ENCODE measurements at regions not wholly inside any gene's neighbourhood (a gene's known extent, or its start where the extent isn't known, plus 50 kb on each side); places are given as distances from the start of the nearest gene placed in this dataset.

DNA sequence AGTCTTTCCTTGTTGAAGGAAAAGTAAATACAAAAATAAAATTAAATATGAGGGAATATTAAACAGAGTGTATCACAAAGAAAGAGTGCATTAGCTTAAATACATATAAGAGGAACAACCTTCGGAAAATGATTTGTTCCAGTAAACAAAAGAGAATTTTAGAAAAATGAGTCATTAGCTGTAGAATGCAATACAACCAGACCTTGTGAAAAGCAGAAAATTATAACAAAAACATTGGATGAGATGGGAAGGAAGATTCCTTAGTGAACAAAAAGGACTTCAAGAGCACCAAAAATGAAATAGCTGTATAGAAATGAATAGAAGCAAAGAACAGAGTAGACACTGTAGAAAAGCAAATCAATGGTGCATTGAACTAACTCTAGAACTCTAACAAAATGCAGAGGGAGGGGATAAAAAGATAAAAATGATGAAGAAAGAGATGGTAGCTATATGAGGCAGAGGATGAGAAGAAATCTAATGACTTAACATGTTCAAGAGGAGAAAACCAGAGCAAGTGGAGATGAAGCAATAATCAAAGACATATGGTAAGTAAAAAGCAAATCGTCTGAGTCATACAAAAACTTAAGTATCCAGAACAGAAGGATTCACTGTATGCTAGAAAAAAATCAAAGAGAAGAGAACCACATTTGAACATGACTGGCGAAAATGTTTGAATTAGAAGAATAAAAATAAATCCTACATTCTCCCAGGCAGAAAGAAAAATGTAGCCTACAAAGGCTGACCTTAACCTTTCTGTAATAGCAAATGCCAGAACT is 190.5 kb downstream of the TMEM26 start (continued):
- TF ChIP-seq, protein P1, sequence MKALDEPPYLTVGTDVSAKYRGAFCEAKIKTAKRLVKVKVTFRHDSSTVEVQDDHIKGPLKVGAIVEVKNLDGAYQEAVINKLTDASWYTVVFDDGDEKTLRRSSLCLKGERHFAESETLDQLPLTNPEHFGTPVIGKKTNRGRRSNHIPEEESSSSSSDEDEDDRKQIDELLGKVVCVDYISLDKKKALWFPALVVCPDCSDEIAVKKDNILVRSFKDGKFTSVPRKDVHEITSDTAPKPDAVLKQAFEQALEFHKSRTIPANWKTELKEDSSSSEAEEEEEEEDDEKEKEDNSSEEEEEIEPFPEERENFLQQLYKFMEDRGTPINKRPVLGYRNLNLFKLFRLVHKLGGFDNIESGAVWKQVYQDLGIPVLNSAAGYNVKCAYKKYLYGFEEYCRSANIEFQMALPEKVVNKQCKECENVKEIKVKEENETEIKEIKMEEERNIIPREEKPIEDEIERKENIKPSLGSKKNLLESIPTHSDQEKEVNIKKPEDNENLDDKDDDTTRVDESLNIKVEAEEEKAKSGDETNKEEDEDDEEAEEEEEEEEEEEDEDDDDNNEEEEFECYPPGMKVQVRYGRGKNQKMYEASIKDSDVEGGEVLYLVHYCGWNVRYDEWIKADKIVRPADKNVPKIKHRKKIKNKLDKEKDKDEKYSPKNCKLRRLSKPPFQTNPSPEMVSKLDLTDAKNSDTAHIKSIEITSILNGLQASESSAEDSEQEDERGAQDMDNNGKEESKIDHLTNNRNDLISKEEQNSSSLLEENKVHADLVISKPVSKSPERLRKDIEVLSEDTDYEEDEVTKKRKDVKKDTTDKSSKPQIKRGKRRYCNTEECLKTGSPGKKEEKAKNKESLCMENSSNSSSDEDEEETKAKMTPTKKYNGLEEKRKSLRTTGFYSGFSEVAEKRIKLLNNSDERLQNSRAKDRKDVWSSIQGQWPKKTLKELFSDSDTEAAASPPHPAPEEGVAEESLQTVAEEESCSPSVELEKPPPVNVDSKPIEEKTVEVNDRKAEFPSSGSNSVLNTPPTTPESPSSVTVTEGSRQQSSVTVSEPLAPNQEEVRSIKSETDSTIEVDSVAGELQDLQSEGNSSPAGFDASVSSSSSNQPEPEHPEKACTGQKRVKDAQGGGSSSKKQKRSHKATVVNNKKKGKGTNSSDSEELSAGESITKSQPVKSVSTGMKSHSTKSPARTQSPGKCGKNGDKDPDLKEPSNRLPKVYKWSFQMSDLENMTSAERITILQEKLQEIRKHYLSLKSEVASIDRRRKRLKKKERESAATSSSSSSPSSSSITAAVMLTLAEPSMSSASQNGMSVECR (CRISPR knock-in tag; IDR thresholded peaks at IDR 0.05; ENCODE audit: borderline replicate concordance) = no peak
- TF ChIP-seq ZNF219 (CRISPR knock-in tag; IDR thresholded peaks at IDR 0.05; ENCODE audit: borderline replicate concordance) = no peak
- no peak for TF ChIP-seq ZNF396 (CRISPR knock-in tag; IDR thresholded peaks at IDR 0.05; ENCODE audit: borderline replicate concordance)
- no peak for TF ChIP-seq NFATC4 (CRISPR knock-in tag; IDR thresholded peaks at IDR 0.05)
- TF ChIP-seq, protein P2, sequence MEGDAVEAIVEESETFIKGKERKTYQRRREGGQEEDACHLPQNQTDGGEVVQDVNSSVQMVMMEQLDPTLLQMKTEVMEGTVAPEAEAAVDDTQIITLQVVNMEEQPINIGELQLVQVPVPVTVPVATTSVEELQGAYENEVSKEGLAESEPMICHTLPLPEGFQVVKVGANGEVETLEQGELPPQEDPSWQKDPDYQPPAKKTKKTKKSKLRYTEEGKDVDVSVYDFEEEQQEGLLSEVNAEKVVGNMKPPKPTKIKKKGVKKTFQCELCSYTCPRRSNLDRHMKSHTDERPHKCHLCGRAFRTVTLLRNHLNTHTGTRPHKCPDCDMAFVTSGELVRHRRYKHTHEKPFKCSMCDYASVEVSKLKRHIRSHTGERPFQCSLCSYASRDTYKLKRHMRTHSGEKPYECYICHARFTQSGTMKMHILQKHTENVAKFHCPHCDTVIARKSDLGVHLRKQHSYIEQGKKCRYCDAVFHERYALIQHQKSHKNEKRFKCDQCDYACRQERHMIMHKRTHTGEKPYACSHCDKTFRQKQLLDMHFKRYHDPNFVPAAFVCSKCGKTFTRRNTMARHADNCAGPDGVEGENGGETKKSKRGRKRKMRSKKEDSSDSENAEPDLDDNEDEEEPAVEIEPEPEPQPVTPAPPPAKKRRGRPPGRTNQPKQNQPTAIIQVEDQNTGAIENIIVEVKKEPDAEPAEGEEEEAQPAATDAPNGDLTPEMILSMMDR (IDR thresholded peaks at IDR 0.05) = no peak
- TF ChIP-seq CREB1 (CRISPR knock-in tag; IDR thresholded peaks at IDR 0.05) = no peak
- TF ChIP-seq, protein P3, sequence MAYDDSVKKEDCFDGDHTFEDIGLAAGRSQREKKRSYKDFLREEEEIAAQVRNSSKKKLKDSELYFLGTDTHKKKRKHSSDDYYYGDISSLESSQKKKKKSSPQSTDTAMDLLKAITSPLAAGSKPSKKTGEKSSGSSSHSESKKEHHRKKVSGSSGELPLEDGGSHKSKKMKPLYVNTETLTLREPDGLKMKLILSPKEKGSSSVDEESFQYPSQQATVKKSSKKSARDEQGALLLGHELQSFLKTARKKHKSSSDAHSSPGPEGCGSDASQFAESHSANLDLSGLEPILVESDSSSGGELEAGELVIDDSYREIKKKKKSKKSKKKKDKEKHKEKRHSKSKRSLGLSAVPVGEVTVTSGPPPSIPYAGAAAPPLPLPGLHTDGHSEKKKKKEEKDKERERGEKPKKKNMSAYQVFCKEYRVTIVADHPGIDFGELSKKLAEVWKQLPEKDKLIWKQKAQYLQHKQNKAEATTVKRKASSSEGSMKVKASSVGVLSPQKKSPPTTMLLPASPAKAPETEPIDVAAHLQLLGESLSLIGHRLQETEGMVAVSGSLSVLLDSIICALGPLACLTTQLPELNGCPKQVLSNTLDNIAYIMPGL (CRISPR knock-in tag; IDR thresholded peaks at IDR 0.05) = no peak
- TF ChIP-seq, protein P4, sequence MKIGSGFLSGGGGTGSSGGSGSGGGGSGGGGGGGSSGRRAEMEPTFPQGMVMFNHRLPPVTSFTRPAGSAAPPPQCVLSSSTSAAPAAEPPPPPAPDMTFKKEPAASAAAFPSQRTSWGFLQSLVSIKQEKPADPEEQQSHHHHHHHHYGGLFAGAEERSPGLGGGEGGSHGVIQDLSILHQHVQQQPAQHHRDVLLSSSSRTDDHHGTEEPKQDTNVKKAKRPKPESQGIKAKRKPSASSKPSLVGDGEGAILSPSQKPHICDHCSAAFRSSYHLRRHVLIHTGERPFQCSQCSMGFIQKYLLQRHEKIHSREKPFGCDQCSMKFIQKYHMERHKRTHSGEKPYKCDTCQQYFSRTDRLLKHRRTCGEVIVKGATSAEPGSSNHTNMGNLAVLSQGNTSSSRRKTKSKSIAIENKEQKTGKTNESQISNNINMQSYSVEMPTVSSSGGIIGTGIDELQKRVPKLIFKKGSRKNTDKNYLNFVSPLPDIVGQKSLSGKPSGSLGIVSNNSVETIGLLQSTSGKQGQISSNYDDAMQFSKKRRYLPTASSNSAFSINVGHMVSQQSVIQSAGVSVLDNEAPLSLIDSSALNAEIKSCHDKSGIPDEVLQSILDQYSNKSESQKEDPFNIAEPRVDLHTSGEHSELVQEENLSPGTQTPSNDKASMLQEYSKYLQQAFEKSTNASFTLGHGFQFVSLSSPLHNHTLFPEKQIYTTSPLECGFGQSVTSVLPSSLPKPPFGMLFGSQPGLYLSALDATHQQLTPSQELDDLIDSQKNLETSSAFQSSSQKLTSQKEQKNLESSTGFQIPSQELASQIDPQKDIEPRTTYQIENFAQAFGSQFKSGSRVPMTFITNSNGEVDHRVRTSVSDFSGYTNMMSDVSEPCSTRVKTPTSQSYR (CRISPR knock-in tag; IDR thresholded peaks at IDR 0.05) = no peak
- no peak for TF ChIP-seq HMGA2 (CRISPR knock-in tag; IDR thresholded peaks at IDR 0.05)
- no peak for TF ChIP-seq ATF1 (CRISPR knock-in tag; IDR thresholded peaks at IDR 0.05)

DNA sequence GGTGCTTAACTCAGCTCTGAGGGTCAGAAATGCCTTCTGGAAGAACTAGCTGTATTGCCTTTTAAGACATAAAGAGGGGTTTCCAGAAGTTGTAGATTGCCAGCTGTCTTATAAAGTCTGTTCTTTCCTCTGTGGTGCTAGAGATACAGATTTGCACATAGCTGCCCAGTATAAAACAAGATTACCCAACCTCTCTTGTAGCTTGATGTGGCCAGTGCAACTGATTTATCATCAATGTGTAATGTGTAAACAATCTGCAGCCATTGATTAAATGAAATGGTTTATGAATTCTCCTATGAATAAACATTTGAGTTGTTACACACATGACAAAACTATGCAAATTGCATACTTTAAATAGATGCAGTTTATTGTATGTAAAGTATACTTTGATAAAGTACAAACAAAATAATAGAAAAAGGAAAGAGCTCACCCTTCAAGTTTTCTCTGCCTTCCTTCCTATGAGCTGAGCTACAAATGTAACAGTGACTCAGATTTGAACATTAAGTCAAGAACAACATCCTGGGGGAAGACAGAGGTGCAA is 195.2 kb downstream of the TMEM26 start:
- Mint-ChIP-seq H3K4me1 (no peaks in the 10 kb centered on the region), H3K27me3 (ENCODE audit: low read depth) (no peaks in the 10 kb centered on the region), H3K9me3 (peaks cover 32% of the 10 kb centered on the region), H3K36me3 (peaks cover 5% of the 10 kb centered on the region; the same call in 1 of the 2 replicates), H3K27ac (no peak overlapping the region), H3K4me3 (no peak overlapping the region)
- ATAC-seq (no peak), DNase-seq (ENCODE audit: low spot score) (no peak)
- ChIA-PET CTCF (no interaction called here), POLR2A (no interaction called here)
- TF ChIP-seq RORB (CRISPR knock-in tag; IDR thresholded peaks at IDR 0.05) (no peak), JAZF1 (CRISPR knock-in tag; IDR thresholded peaks at IDR 0.05) (no peak), ZNF423 (CRISPR knock-in tag; IDR thresholded peaks at IDR 0.05) (no peak), ZNF317 (CRISPR knock-in tag; IDR thresholded peaks at IDR 0.05; ENCODE audit: borderline replicate concordance, low read depth) (no peak)
- TF ChIP-seq, protein P5, sequence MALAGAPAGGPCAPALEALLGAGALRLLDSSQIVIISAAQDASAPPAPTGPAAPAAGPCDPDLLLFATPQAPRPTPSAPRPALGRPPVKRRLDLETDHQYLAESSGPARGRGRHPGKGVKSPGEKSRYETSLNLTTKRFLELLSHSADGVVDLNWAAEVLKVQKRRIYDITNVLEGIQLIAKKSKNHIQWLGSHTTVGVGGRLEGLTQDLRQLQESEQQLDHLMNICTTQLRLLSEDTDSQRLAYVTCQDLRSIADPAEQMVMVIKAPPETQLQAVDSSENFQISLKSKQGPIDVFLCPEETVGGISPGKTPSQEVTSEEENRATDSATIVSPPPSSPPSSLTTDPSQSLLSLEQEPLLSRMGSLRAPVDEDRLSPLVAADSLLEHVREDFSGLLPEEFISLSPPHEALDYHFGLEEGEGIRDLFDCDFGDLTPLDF (CRISPR knock-in tag; IDR thresholded peaks at IDR 0.05) = no peak
- TF ChIP-seq, protein P6, sequence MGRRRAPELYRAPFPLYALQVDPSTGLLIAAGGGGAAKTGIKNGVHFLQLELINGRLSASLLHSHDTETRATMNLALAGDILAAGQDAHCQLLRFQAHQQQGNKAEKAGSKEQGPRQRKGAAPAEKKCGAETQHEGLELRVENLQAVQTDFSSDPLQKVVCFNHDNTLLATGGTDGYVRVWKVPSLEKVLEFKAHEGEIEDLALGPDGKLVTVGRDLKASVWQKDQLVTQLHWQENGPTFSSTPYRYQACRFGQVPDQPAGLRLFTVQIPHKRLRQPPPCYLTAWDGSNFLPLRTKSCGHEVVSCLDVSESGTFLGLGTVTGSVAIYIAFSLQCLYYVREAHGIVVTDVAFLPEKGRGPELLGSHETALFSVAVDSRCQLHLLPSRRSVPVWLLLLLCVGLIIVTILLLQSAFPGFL (CRISPR knock-in tag; IDR thresholded peaks at IDR 0.05; ENCODE audit: borderline replicate concordance) = no peak
- TF ChIP-seq, protein P7, sequence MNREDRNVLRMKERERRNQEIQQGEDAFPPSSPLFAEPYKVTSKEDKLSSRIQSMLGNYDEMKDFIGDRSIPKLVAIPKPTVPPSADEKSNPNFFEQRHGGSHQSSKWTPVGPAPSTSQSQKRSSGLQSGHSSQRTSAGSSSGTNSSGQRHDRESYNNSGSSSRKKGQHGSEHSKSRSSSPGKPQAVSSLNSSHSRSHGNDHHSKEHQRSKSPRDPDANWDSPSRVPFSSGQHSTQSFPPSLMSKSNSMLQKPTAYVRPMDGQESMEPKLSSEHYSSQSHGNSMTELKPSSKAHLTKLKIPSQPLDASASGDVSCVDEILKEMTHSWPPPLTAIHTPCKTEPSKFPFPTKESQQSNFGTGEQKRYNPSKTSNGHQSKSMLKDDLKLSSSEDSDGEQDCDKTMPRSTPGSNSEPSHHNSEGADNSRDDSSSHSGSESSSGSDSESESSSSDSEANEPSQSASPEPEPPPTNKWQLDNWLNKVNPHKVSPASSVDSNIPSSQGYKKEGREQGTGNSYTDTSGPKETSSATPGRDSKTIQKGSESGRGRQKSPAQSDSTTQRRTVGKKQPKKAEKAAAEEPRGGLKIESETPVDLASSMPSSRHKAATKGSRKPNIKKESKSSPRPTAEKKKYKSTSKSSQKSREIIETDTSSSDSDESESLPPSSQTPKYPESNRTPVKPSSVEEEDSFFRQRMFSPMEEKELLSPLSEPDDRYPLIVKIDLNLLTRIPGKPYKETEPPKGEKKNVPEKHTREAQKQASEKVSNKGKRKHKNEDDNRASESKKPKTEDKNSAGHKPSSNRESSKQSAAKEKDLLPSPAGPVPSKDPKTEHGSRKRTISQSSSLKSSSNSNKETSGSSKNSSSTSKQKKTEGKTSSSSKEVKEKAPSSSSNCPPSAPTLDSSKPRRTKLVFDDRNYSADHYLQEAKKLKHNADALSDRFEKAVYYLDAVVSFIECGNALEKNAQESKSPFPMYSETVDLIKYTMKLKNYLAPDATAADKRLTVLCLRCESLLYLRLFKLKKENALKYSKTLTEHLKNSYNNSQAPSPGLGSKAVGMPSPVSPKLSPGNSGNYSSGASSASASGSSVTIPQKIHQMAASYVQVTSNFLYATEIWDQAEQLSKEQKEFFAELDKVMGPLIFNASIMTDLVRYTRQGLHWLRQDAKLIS (CRISPR knock-in tag; IDR thresholded peaks at IDR 0.05; ENCODE audit: borderline replicate concordance) = no peak
